Stimulated activated CD8-positive, alpha-beta memory T cell treated with anti-CD3 and anti-CD28 coated beads, Interleukin-7, amount 100 ng/mL, for 4 hours (primary cell): ENCODE measurements at regions not wholly inside any gene's neighbourhood (a gene's known extent, or its start where the extent isn't known, plus 50 kb on each side); places are given as distances from the start of the nearest gene placed in this dataset.

Experiments used
- DNase-seq, 2 donors: peaks; one replicate each; pipeline ENCODE4 v3.0.0-alpha.2; 2020; ENCODE audit warnings: low read depth in 2 of 2

- DNase-seq, result no peak
These were observed 594.8 kb upstream of the FZD8 start for GRCh38 chr10:36236931-36237330.

- DNase-seq, result no peak
These were observed 594.2 kb upstream of the FZD8 start for GRCh38 chr10:36236341-36236740.

GRCh38 chr10:36232935-36233334, 590.8 kb upstream of the FZD8 start:
- DNase-seq, result no peak

DNA sequence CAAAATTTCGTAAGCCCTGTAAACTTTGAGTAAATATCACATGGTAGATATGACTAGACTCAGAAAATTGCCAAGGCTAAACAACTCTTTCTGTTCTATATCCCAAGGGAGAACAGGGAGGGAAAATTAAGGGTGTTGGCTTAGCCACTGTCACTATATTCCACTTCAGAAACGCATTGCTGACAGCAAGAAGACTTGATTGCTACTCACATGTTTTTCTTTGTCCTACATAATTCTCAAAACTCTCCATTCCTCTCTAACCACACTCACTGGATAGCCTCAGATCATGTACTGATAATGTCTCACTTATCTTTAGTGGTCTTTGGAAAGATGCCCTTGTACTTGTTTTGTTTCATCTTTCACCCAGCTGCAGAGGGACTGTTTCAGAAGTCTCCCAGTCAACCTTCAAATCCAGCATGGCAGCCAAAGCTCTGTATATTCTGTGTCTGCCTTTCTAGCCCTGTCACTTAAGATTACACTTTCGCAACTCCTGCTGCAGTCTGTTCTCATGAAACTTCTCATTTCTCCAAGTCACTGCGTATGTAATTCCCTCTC, 582.4 kb upstream of the FZD8 start:
- DNase-seq, result no peak

DNA sequence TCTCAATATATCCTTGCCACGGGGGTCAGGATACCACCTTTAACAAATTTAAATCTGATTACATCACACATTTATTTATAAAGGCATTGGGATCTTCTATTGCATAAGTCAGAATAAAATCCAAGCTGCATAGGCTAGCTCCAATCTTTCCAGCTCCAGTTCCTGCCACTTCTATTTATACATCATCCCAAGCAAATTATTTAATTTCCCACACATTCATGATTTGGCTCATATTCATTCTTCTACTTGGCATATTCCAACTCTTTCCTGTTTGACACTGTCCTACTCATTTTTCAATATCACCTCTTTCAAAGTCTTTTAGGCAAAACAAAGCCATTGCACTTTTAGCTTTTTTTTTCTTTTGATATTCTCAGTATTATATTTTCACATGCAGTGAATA, 579.0 kb upstream of the FZD8 start:
- DNase-seq, result no peak

DNA sequence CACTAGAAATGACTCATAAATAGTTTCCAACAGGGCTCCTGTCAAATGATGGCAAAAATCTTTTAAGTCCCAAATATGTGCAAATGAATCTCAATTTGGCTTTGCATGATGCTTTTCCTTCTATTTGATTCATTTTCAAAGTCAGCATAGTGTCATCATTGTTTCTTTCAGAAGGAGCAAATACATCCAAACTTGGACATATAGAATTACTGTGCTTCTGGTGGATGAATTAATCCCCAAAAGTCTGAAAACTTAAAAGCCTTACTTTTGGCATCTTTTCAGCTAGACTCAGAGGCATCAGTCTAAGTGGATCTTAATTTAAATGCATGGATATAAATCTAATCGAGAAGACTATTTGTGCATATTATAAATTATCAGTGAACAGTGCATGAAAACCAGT, 578.1 kb upstream of the FZD8 start:
- no peak for DNase-seq

GRCh38 chr10:36211856-36212255, 569.8 kb upstream of the FZD8 start:
- no peak for DNase-seq

GRCh38 chr10:36209480-36209879, 567.4 kb upstream of the FZD8 start:
- no peak for DNase-seq

GRCh38 chr10:36202881-36203280, 560.8 kb upstream of the FZD8 start:
- no peak for DNase-seq

DNA sequence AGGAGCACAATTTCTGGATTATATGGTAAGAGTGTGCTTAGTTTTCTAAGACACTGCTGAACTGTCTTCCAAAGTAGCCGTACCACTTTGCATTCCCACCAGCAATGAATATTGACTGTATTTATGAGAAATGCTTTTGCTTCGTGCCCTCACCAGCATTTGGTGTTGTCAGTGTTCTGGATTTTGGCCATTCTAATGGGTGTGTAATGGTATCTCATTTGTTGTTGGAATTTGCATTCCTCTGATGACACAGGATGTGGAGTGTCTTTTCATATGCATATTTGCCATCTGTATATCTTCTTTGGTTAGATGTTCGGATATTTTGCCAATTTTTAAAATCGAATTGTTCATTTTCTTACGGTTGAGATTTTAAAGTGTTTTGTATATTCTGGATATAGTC, 558.5 kb upstream of the FZD8 start:
- no peak for DNase-seq

GRCh38 chr10:36198322-36198721, 556.2 kb upstream of the FZD8 start:
- no peak for DNase-seq

DNA sequence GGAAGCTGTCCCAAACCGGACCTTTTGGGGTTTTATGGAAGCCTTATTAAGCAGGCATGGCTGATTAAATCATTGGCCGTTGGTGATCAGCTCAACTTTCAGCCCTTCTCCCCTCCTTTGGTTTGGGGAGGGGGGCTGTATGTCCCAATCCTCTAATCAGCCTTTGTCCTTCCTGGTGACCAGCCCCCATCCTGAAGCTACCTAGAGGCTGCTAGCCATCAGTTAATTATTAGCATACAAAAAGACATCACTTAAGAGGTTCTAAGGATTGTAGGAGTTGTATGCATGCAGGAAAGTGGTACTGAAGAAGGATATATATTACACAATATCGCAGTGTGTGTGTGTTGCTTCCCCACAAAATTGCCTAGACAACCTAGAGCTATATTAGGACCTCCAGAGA, 553.3 kb upstream of the FZD8 start:
- no peak for DNase-seq

DNA sequence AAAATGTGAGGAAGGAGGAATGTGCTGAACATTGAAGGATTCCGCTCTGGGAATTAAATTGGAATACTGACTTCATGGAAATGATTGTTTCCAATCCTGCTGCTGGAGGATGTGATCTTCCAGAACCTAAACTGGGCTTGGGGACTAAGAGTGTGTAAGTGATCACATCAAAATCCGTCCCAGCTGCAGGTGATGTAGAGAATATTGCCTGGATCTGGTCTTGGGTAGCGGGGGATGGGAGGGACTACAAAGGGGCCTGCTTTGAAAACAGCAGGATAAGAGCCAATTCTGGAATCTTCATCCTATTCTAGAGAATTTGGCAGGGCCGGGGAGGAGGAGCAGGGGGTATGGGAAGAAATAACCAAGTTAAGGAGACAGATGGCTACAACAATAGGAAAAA, 552.2 kb upstream of the FZD8 start:
- DNase-seq, result no peak

DNA sequence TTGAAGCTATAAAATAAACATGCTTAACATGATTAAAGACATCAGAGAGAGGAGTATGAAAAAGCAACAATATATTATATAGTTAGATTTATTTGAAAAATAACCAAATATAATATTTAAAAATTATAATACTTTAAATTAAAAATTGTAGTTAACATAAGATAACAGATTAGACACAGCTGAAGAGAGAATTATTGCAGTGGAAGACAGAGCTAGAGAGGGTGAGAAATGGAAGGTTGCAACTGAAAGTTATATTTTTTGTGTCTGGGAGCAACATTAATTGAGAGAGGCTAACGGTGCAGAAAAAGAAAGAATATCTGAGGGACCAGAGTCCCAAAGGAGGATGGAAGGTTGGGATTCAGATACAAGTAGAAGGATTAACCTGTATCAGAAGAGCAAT, 548.9 kb upstream of the FZD8 start:
- no peak for DNase-seq

DNA sequence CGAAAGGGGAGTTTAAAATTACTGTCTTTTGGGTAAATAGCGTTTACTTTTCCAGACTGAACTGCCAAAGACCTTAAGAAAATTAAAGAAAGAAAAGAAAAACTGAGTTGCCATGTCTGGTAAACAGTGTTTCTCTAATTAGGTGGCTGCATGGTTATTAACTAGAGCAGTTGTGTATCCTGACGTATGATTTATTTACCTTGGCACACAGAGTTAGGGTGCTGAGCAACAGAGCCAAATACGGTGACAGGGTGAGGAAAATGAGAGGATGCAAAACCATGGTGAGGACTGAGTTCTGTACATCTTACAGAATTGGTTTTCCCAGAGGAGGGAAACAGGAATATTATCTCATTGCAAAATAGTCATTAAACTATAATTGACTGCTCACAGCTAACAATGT, 546.4 kb upstream of the FZD8 start:
- no peak for DNase-seq

DNA sequence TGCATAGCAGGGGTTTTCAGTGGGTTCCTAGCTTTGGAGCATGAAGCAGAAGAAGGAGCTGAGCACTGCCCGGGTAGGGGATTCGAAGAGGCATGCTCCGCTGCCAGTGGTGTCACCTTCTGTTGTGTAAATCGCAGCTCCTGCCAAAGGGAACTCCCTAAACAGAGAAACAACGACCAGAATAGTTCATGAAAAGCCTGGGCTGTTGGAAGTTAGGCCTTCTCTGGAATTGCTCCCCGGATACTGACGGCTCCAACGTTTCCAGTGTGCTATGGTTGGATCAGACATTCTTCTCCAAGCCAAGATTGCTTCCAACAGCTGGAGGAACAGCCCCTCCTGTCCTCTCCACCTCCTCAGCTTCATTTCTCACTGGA, 546.0 kb upstream of the FZD8 start:
- DNase-seq, result no peak

DNA sequence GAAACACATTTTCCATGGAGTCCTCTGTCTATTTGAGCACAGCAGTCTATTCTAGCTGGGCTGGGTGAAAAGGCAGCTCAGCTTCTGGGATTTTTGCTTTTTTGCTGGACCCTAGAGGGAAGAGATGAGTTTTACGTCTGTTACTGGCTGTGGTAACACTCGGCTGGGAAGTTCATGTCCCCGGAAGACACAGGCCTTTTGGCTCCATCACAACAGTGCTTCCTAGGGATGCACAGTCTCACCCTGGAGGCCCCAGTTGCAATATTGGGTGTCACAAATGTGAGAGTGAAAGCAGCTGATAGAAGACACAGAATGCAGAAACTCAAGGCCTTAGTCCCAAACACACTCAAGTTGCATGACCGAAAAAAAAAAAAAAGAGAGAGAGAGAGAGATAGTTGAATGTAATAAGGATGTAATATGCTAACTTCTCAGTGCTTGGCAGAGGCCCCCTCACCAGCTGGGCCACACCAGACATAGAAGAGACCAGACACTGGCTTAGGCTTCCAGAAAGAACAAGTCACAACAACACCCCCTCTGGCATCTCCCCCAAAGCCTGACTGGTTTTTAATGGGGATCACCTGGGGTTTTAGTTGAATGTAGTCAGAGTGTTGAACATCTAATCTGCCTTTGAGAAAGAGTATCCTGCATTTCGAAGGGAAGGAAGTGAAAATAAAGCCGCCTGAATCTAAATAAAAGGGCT, 545.4 kb upstream of the FZD8 start:
- no peak for DNase-seq

- DNase-seq, result no peak
These were observed 543.0 kb upstream of the FZD8 start for GRCh38 chr10:36185097-36185496.

DNA sequence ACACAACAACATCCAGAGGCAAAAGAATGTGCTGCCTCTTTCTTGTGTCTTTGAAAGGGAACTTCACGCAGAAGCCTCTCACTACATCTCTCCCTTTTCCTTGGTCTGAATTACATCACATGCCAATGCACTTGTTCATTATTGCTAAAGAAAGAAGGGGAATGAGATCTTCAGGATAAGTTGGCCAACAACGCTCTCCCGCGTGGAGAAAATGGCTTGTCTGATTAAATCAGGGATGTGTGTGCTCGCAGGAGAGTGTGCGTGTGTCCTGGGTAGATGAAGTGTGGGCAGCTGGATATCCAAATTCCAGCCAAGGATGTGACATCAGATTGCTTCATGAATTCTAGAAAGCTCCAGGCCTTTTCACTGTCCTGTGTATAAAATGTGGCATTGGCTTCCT, 541.6 kb upstream of the FZD8 start:
- no peak for DNase-seq

DNA sequence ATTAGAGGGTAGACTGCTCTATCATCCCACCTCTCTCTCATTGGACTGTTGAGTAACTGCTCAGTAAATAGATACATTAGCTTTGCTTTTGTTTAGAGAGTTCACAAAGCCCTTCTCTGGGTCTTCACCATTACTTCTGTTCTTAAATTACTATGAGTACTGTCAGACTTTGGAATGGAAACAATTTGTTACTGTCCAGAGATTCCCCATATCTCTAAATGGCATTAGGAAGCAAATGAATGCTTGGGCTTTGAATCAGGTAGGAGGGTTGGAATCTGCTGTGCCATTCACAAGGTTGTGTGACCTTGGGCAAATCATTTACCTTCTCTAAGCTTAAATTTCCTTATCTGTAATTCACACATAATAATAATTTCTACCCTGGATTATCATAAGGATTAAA, 541.0 kb upstream of the FZD8 start:
- DNase-seq, result no peak

DNA sequence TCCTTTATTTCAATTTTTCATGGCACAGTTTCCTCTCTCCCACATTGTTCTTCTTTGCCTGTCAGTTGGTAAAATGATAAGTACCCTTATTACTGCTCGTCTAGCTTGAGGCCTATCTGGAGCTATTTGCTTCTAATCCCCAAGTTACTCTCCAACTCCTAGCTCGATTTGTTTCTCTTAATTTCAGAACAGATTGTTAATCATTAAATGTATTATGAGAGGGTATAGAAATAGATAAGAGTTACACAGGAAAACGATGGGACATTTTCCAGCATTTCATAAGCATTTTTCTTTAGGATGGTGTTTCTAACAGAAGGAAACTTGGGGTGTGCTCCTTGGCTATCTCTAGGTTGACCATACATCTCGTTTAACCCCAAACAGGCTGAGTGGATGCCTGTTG, 540.5 kb upstream of the FZD8 start:
- DNase-seq, result no peak

DNA sequence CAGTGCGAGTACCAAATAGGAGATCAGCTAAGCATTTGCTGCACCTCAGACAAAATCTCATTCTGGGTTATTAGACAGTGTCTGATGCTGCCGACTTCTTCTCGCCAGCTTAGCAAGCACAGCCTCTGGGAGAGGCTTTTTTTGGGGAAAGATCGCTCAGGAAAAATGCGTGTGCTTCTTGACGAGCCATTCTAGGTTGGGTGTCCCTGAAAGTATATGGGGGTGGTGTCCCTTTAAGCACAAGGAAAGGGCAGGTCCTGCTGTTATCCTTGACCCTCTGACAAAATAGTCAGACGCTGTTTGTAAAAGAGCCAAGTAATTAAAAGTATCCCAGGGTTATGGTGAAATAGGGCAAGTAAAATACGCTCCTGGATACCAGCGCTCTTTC, 540.1 kb upstream of the FZD8 start:
- DNase-seq, result no peak

DNA sequence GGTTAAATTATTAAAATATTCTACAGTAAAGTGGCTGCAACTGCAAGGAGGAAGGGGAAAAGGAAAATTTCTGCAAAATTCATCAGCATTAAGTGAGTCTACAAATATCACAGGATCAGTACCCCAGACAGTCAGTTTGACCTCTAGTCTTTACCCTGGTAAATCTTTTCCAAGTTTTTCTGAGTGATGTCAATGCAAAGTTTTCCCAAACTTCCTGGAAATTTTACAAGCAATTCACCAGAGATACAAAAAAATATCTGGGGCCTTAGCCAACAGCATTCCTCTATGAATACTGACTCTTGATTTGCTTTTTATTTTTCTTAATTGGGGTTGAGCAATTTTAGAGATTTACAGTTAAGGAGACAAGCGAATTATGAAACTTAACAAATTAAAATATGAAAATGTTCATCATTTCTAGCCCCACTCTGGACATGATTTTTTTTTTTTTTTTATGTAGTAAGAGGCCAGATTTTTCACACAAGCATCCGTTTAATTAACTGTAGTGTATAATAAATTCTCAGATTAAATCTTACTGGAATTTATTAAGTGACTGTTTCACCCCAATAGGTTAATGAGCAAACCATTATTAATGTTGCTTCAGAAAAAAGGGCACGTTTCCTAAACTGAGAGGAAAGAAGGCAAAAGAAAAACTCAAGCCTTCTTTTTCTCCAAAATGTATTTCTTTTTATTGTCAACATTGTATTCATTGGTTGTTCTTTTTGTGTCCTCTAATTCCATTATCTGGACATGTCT, 539.5 kb upstream of the FZD8 start:
- DNase-seq, result no peak

DNA sequence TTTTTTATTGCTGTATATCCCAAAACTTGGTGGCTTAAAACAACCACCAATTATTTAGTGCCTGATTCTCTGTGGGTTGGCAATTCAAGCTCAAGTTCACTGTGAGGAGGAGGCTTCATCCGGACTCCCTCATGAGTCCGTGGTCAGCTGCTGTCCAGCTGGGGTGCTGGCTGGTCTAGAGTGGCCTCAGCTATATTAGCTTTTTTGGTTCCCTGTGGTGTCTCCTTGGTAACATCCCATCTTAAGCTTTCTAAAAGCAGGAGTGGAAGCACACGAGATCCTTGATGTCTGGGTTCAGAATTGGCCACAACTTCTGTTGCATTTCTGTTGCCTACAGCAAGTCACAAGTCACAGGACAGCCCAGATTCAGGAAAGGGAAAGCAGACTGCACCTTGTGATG, 536.5 kb upstream of the FZD8 start:
- DNase-seq, result no peak
